Natural killer cell (primary cell): ENCODE measurements at regions not wholly inside any gene's neighbourhood (a gene's known extent, or its start where the extent isn't known, plus 50 kb on each side); places are given as distances from the start of the nearest gene placed in this dataset.

ENCODE experiments used
- ATAC-seq, 3 donors: fragments of 150-1000 bp in 2 of 3; fragments of 200-7000 bp in 1 of 3; cut with Tn5 transposase; 1 replicate in 1 of 3; 2 replicates in 2 of 3; pipeline ENCODE4 v1.10.0; 2021; ENCODE audit warnings: mild to moderate bottlenecking in 2 of 3, moderate library complexity in 2 of 3
- DNase-seq, 2 donors: peaks; one replicate each; pipeline versions ENCODE4 v3.0.0 to v3.0.0-alpha.2; 2013 to 2021; ENCODE audit warnings: mixed read lengths in 1 of 2
- H3K27ac ChIP-seq: one replicate; pipeline ENCODE4 v1.5.1; 2013; ENCODE audit warnings: mild to moderate bottlenecking, low read length
- H3K27me3 ChIP-seq: one replicate; pipeline ENCODE4 v1.6.1; 2013; ENCODE audit warnings: low read length; ENCODE audit not compliant: control insufficient read depth, insufficient read depth
- H3K36me3 ChIP-seq: one replicate; pipeline ENCODE4 v1.6.1; 2013; ENCODE audit warnings: low read length; ENCODE audit not compliant: control insufficient read depth, insufficient read depth
- H3K4me1 ChIP-seq: one replicate; pipeline ENCODE4 v1.6.1; 2013; ENCODE audit warnings: low read length; ENCODE audit not compliant: control insufficient read depth, insufficient read depth
- H3K4me3 ChIP-seq: one replicate; pipeline ENCODE4 v1.5.1; 2013; ENCODE audit warnings: low read length
- H3K9me3 ChIP-seq: one replicate; pipeline ENCODE4 v1.6.1; 2013; ENCODE audit warnings: low read length; ENCODE audit not compliant: control insufficient read depth, insufficient read depth
- H3K27ac Mint-ChIP-seq, 2 donors: one replicate each; pipeline ENCODE4 v1.8.0; 2022; ENCODE audit warnings: mild to moderate bottlenecking in 2 of 2, mixed read lengths in 2 of 2, moderate library complexity in 1 of 2
- H3K27me3 Mint-ChIP-seq, 2 donors: one replicate each; pipeline ENCODE4 v1.8.0; 2022; ENCODE audit warnings: low read depth in 2 of 2, mixed read lengths in 2 of 2
- H3K36me3 Mint-ChIP-seq: one replicate; pipeline ENCODE4 v1.8.0; 2022; ENCODE audit warnings: mixed read lengths
- H3K4me1 Mint-ChIP-seq, 2 donors: one replicate each; pipeline ENCODE4 v1.8.0; 2022; ENCODE audit warnings: mixed read lengths in 2 of 2
- H3K4me3 Mint-ChIP-seq: one replicate; pipeline ENCODE4 v1.8.0; 2022; ENCODE audit warnings: mild to moderate bottlenecking, moderate library complexity, mixed read lengths
- H3K9me3 Mint-ChIP-seq, 2 donors: one replicate each; pipeline ENCODE4 v1.8.0; 2022; ENCODE audit warnings: mixed read lengths in 2 of 2
- CTCF ChIP-seq: fragments of 200-600 bp; IDR thresholded peaks from one replicate; pipeline ENCODE4 v1.8.0; 2022; ENCODE audit warnings: antibody characterized with exemption
- WGBS: methylation state at CpG from one replicate; pipeline ENCODE4 v1.1.7; 2013; ENCODE audit warnings: missing lambda C conversion rate; ENCODE audit not compliant: insufficient coverage; 5-methylcytosine and 5-hydroxymethylcytosine counted together
- intact Hi-C: fragments of 100-400 bp; cut with micrococcal nuclease; formaldehyde crosslinking; loops from one replicate; pipeline ENCODE4 v1.14.2; 2022

- H3K9me3 ChIP-seq = no peaks in the 10 kb centered on the region
- no peaks in the 10 kb centered on the region for H3K36me3 ChIP-seq
- Mint-ChIP-seq H3K4me1 (peaks cover 22 to 25% of the 10 kb centered on the region in 2 donors), H3K27me3 (no peaks in the 10 kb centered on the region), H3K36me3 (no peaks in the 10 kb centered on the region), H3K9me3 (peaks cover 0 to 3% of the 10 kb centered on the region in 2 donors), H3K4me3 (no peak overlapping the region), H3K27ac (no peak overlapping the region)
- intact Hi-C loops = no loop called here
- no peak overlapping the region for H3K4me3 ChIP-seq
- ATAC-seq = no peak
- peaks cover 6% of the 10 kb centered on the region for H3K4me1 ChIP-seq
- DNase-seq = no peak
- no peak overlapping the region for H3K27ac ChIP-seq
- no peaks in the 10 kb centered on the region for H3K27me3 ChIP-seq
- no peak for TF ChIP-seq CTCF
- WGBS = 97% methylated on average over 3 of the region's 3 CpGs
Observed at GRCh38 chr7:131241386-131241785, 86.3 kb upstream of the MKLN1 start.

GRCh38 chr7:131242123-131242650, 85.5 kb upstream of the MKLN1 start:
- no peak for TF ChIP-seq CTCF
- Mint-ChIP-seq H3K27me3 (no peaks in the 10 kb centered on the region), H3K9me3 (peaks cover 0 to 3% of the 10 kb centered on the region in 2 donors), H3K27ac (no peak overlapping the region), H3K4me3 (no peak overlapping the region), H3K4me1 (peaks cover 17% of the 10 kb centered on the region in 2 donors), H3K36me3 (no peaks in the 10 kb centered on the region)
- Histone ChIP-seq H3K4me3 (no peak overlapping the region), H3K27ac (no peak overlapping the region), H3K27me3 (no peaks in the 10 kb centered on the region), H3K4me1 (peaks cover 5% of the 10 kb centered on the region), H3K36me3 (no peaks in the 10 kb centered on the region), H3K9me3 (no peaks in the 10 kb centered on the region)
- intact Hi-C loops = no loop called here
- DNase-seq (no peak), ATAC-seq (no peak)
- 95% methylated on average over 10 of the region's 10 CpGs for WGBS

- H3K36me3 ChIP-seq = no peaks in the 10 kb centered on the region
- no peaks in the 10 kb centered on the region for H3K4me1 ChIP-seq
- Mint-ChIP-seq H3K9me3 (no peaks in the 10 kb centered on the region), H3K4me3 (no peak overlapping the region), H3K27me3 (peaks cover 3 to 4% of the 10 kb centered on the region in 2 donors), H3K4me1 (no peaks in the 10 kb centered on the region), H3K36me3 (no peaks in the 10 kb centered on the region), H3K27ac (no peak overlapping the region)
- H3K9me3 ChIP-seq = no peaks in the 10 kb centered on the region
- ATAC-seq (no peak), DNase-seq (no peak)
- 87% methylated on average over 13 of the region's 13 CpGs for WGBS
- H3K27me3 ChIP-seq = peaks cover 1% of the 10 kb centered on the region
- H3K4me3 ChIP-seq = no peak overlapping the region
- intact Hi-C loops = no loop called here
- H3K27ac ChIP-seq = no peak overlapping the region
- no peak for TF ChIP-seq CTCF
Observed at GRCh38 chr7:131244259-131244852, 83.3 kb upstream of the MKLN1 start.

GRCh38 chr7:131249003-131249402, 78.7 kb upstream of the MKLN1 start:
- H3K9me3 Mint-ChIP-seq = peaks cover 0 to 5% of the 10 kb centered on the region in 2 donors
- 67% methylated on average over 1 of the region's 1 CpG for whole genome bisulfite sequencing

More at GRCh38 chr7:131249003-131249402, 78.7 kb upstream of the MKLN1 start:
- Mint-ChIP-seq H3K36me3 (peaks cover 6% of the 10 kb centered on the region), H3K27ac (no peak overlapping the region), H3K4me1 (peaks cover 0 to 4% of the 10 kb centered on the region in 2 donors), H3K27me3 (peaks cover 8 to 17% of the 10 kb centered on the region in 2 donors), H3K4me3 (no peak overlapping the region)
- no peaks in the 10 kb centered on the region for H3K36me3 ChIP-seq
- DNase-seq (no peak), ATAC-seq (no peak)
- no peaks in the 10 kb centered on the region for H3K4me1 ChIP-seq
- no peak overlapping the region for H3K4me3 ChIP-seq
- H3K27me3 ChIP-seq = peaks cover 2% of the 10 kb centered on the region
- TF ChIP-seq CTCF = no peak
- H3K27ac ChIP-seq = no peak overlapping the region
- peaks cover 6% of the 10 kb centered on the region for H3K9me3 ChIP-seq
- intact Hi-C loops = no loop called here
